ENCODE measurements at regions not wholly inside any gene's neighbourhood (a gene's known extent, or its start where the extent isn't known, plus 50 kb on each side); places are given as distances from the start of the nearest gene placed in this dataset.

DNA sequence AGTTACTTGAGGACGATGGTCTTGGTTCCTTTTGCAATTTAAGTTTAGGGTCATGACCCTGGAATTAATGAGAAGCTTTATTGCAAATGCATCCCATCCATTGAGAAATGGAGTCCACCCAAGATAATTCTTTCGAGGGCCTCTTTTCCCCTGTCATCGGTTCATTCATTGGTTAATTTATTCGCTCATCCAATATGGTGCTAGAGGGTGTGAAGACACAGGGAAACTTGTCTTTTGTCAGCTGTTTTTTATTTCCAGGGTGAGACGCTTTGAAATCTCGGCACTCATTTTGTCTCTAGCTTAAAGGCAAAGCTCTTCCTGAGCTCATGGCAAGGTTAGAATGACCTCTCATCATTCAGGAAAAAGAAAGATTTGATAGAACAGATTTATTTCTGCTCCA, 464.2 kb upstream of the EEF2KMT start:
- Histone ChIP-seq H3K9me3 (ENCODE audit: control insufficient read depth, insufficient read depth, low read depth, low read length) (no peaks in the 10 kb centered on the region), H3K4me3 (replicated peaks in 1 of 4; ENCODE audit: control extremely low read depth in 1 of 4, insufficient read depth in 1 of 4, low read depth in 3 of 4, low read length in 4 of 4) (no peak overlapping the region), H4K20me1 (ENCODE audit: control insufficient read depth, extremely low read depth, insufficient read depth, low read length) (no peaks in the 10 kb centered on the region), H3K36me3 (ENCODE audit: control insufficient read depth, insufficient read depth, low read length) (no peaks in the 10 kb centered on the region), H3K4me2 (ENCODE audit: extremely low read depth, insufficient read depth, low read length) (no peak overlapping the region), H3K9ac (ENCODE audit: insufficient read depth, low read length) (no peak overlapping the region), H3K27ac (ENCODE audit: insufficient read depth, low read length) (no peak overlapping the region), H2AFZ (ENCODE audit: low read length) (no peak overlapping the region), H3K27me3 (ENCODE audit: control insufficient read depth, insufficient read depth, low read length) (no peaks in the 10 kb centered on the region), H3K4me1 (ENCODE audit: control insufficient read depth, extremely low read depth, insufficient read depth, low read length) (no peaks in the 10 kb centered on the region), H3K79me2 (ENCODE audit: control insufficient read depth, insufficient read depth, low read length) (no peaks in the 10 kb centered on the region)
- no peak for DNase-seq (ENCODE audit: low read depth in 2 of 2)
- TF ChIP-seq EZH2 (IDR thresholded peaks at IDR 0.05; ENCODE audit: low read length, missing control alignments), result no peak
- TF ChIP-seq, protein P1, sequence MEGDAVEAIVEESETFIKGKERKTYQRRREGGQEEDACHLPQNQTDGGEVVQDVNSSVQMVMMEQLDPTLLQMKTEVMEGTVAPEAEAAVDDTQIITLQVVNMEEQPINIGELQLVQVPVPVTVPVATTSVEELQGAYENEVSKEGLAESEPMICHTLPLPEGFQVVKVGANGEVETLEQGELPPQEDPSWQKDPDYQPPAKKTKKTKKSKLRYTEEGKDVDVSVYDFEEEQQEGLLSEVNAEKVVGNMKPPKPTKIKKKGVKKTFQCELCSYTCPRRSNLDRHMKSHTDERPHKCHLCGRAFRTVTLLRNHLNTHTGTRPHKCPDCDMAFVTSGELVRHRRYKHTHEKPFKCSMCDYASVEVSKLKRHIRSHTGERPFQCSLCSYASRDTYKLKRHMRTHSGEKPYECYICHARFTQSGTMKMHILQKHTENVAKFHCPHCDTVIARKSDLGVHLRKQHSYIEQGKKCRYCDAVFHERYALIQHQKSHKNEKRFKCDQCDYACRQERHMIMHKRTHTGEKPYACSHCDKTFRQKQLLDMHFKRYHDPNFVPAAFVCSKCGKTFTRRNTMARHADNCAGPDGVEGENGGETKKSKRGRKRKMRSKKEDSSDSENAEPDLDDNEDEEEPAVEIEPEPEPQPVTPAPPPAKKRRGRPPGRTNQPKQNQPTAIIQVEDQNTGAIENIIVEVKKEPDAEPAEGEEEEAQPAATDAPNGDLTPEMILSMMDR (conservative IDR thresholded peaks at IDR 0.05 in 1 of 2, IDR thresholded peaks at IDR 0.05 in 1 of 2; ENCODE audit: low read depth in 1 of 2, low read length in 2 of 2), result no peak

GRCh38 chr16:5560084-5560483, 462.5 kb upstream of the EEF2KMT start:
- Histone ChIP-seq H3K9me3 (ENCODE audit: control insufficient read depth, insufficient read depth, low read depth, low read length) (no peaks in the 10 kb centered on the region), H2AFZ (ENCODE audit: low read length) (no peak overlapping the region), H3K4me1 (ENCODE audit: control insufficient read depth, extremely low read depth, insufficient read depth, low read length) (no peaks in the 10 kb centered on the region), H3K9ac (ENCODE audit: insufficient read depth, low read length) (no peak overlapping the region), H3K27ac (ENCODE audit: insufficient read depth, low read length) (no peak overlapping the region), H3K4me2 (ENCODE audit: extremely low read depth, insufficient read depth, low read length) (no peak overlapping the region), H3K4me3 (replicated peaks in 1 of 4; ENCODE audit: control extremely low read depth in 1 of 4, insufficient read depth in 1 of 4, low read depth in 3 of 4, low read length in 4 of 4) (no peak overlapping the region), H3K79me2 (ENCODE audit: control insufficient read depth, insufficient read depth, low read length) (no peaks in the 10 kb centered on the region), H3K36me3 (ENCODE audit: control insufficient read depth, insufficient read depth, low read length) (no peaks in the 10 kb centered on the region), H4K20me1 (ENCODE audit: control insufficient read depth, extremely low read depth, insufficient read depth, low read length) (no peaks in the 10 kb centered on the region), H3K27me3 (ENCODE audit: control insufficient read depth, insufficient read depth, low read length) (no peaks in the 10 kb centered on the region)
- no peak for TF ChIP-seq EZH2 (IDR thresholded peaks at IDR 0.05; ENCODE audit: low read length, missing control alignments)
- TF ChIP-seq, protein P1 (conservative IDR thresholded peaks at IDR 0.05 in 1 of 2, IDR thresholded peaks at IDR 0.05 in 1 of 2; ENCODE audit: low read depth in 1 of 2, low read length in 2 of 2), result no peak
- no peak for DNase-seq (ENCODE audit: low read depth in 2 of 2)

DNA sequence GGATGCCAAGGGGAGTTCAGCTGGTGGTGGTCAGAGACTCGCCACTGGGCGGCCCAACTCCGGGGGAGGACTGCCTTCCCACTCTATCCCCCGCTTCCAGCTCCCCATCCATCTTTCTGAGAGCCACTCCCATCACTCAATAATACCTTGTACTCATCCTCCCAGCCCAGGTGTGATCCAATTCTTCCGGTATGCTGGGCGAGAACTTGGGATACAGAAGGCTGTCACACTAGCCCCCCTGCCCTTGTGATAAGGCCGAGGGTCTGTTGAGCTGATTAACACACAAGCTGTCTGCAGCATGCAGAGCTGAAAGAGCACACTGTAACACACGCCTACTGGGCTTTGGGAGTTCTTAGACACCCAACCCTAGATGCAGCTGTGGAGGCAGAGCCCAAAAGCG, 460.4 kb upstream of the EEF2KMT start:
- no peaks in the 10 kb centered on the region for H3K27me3 ChIP-seq (ENCODE audit: control insufficient read depth, insufficient read depth, low read length)
- H3K36me3 ChIP-seq (ENCODE audit: control insufficient read depth, insufficient read depth, low read length), result no peaks in the 10 kb centered on the region
- no peaks in the 10 kb centered on the region for H3K79me2 ChIP-seq (ENCODE audit: control insufficient read depth, insufficient read depth, low read length)
- H3K9me3 ChIP-seq (ENCODE audit: control insufficient read depth, insufficient read depth, low read depth, low read length), result no peaks in the 10 kb centered on the region
- TF ChIP-seq, protein P1 (conservative IDR thresholded peaks at IDR 0.05 in 1 of 2, IDR thresholded peaks at IDR 0.05 in 1 of 2; ENCODE audit: low read depth in 1 of 2, low read length in 2 of 2), result no peak
- no peak for TF ChIP-seq EZH2 (IDR thresholded peaks at IDR 0.05; ENCODE audit: low read length, missing control alignments)
- H3K27ac ChIP-seq (ENCODE audit: insufficient read depth, low read length), result no peak overlapping the region
- H4K20me1 ChIP-seq (ENCODE audit: control insufficient read depth, extremely low read depth, insufficient read depth, low read length), result no peaks in the 10 kb centered on the region
- H3K4me3 ChIP-seq (replicated peaks in 1 of 4; ENCODE audit: control extremely low read depth in 1 of 4, insufficient read depth in 1 of 4, low read depth in 3 of 4, low read length in 4 of 4), result no peak overlapping the region
- no peak overlapping the region for H3K9ac ChIP-seq (ENCODE audit: insufficient read depth, low read length)
- DNase-seq (ENCODE audit: low read depth in 2 of 2), result no peak
- H2AFZ ChIP-seq (ENCODE audit: low read length), result no peak overlapping the region
- no peaks in the 10 kb centered on the region for H3K4me1 ChIP-seq (ENCODE audit: control insufficient read depth, extremely low read depth, insufficient read depth, low read length)
- no peak overlapping the region for H3K4me2 ChIP-seq (ENCODE audit: extremely low read depth, insufficient read depth, low read length)

Measured in fibroblast of lung (primary cell).